Keratinocyte (primary cell): ENCODE measurements at regions not wholly inside any gene's neighbourhood (a gene's known extent, or its start where the extent isn't known, plus 50 kb on each side); places are given as distances from the start of the nearest gene placed in this dataset.

Experiments
- DNase-seq: peaks from one replicate; pipeline ENCODE4 v3.0.0-alpha.2; 2011; ENCODE audit warnings: low read depth, missing footprints, low spot score
- FAIRE-seq: peaks from 2 replicates; lab custom pipeline; 2011; peaks lifted over from hg19 to GRCh38; lab: Jason Lieb, UNC
- H2AFZ ChIP-seq: 2 replicates; pipeline ENCODE4 v1.6.0; 2012; ENCODE audit warnings: low read length, control low read depth, inconsistent platforms; ENCODE audit not compliant: control insufficient read depth
- H3K27ac ChIP-seq: 2 replicates; pipeline ENCODE4 v1.5.1; 2011; ENCODE audit warnings: low read length; ENCODE audit not compliant: control insufficient read depth, insufficient read depth
- H3K27me3 ChIP-seq: 3 replicates; pipeline ENCODE4 v1.6.0; 2011; ENCODE audit warnings: low read length; ENCODE audit not compliant: control insufficient read depth, insufficient read depth; ENCODE audit errors: extremely low read depth
- H3K36me3 ChIP-seq, 2 experiments: 2 replicates in 1 of 2; 3 replicates in 1 of 2; pipeline ENCODE4 v1.5.1; 2011; ENCODE audit warnings: low read length in 2 of 2, mild to moderate bottlenecking in 1 of 2; ENCODE audit not compliant: control insufficient read depth in 2 of 2, insufficient read depth in 2 of 2; ENCODE audit errors: extremely low read depth in 1 of 2
- H3K4me1 ChIP-seq: 3 replicates; pipeline ENCODE4 v1.5.1; 2011; ENCODE audit warnings: low read length; ENCODE audit not compliant: control insufficient read depth, insufficient read depth; ENCODE audit errors: extremely low read depth
- H3K4me2 ChIP-seq: 3 replicates; pipeline ENCODE4 v1.6.0; 2011; ENCODE audit warnings: low read depth, low read length; ENCODE audit not compliant: control insufficient read depth, insufficient read depth; ENCODE audit errors: extremely low read depth
- H3K4me3 ChIP-seq, 3 experiments: fragments of 200-600 bp in 1 of 3; sonication (generic) in 1 of 3; 2 replicates in 2 of 3; 3 replicates in 1 of 3; pipeline ENCODE4 v1.5.1; 2011 to 2016; ENCODE audit warnings: low read length in 3 of 3, mild to moderate bottlenecking in 3 of 3, control low read depth in 2 of 3, inconsistent platforms in 1 of 3, low read depth in 1 of 3, mixed read lengths in 1 of 3, mixed run types in 1 of 3, moderate library complexity in 1 of 3; ENCODE audit not compliant: control insufficient read depth in 2 of 3, insufficient read depth in 2 of 3; ENCODE audit errors: extremely low read depth in 1 of 3
- H3K79me2 ChIP-seq: 2 replicates; pipeline ENCODE4 v1.6.0; 2012; ENCODE audit warnings: low read length; ENCODE audit not compliant: control insufficient read depth, insufficient read depth
- H3K9ac ChIP-seq: 3 replicates; pipeline ENCODE4 v1.6.0; 2011; ENCODE audit warnings: low read length; ENCODE audit not compliant: control insufficient read depth, insufficient read depth; ENCODE audit errors: extremely low read depth
- H3K9me1 ChIP-seq: 3 replicates; pipeline ENCODE4 v1.6.0; 2011; ENCODE audit warnings: low read length; ENCODE audit not compliant: control insufficient read depth, insufficient read depth; ENCODE audit errors: extremely low read depth
- H3K9me3 ChIP-seq: 2 replicates; pipeline ENCODE4 v1.5.1; 2012; ENCODE audit warnings: low read depth, low read length; ENCODE audit not compliant: control insufficient read depth
- H4K20me1 ChIP-seq: 3 replicates; pipeline ENCODE4 v1.6.0; 2011; ENCODE audit warnings: low read length; ENCODE audit not compliant: control insufficient read depth, insufficient read depth; ENCODE audit errors: extremely low read depth
- EZH2 ChIP-seq: IDR thresholded peaks from one replicate; pipeline ENCODE4 v1.6.1; 2012; ENCODE audit warnings: inconsistent platforms, mild to moderate bottlenecking, low read length, moderate library complexity
- dilution Hi-C: fragments of 300-500 bp; cut with MboI; formaldehyde crosslinking; loops from one replicate; pipeline ENCODE4 v1.7.0; 2020; ENCODE audit warnings: low sequenced_read_pairs; ENCODE audit not compliant: extremely low pct_ligation_motif_present
- TF ChIP-seq, protein P1 (sequence below), 3 experiments: IDR thresholded peaks in 1 of 3; conservative IDR thresholded peaks in 1 of 3; optimal IDR thresholded peaks in 1 of 3; 2 replicates in 2 of 3; 3 replicates in 1 of 3; pipeline versions ENCODE3 to v1.5.1; 2011; ENCODE audit warnings: low read length in 3 of 3, mild to moderate bottlenecking in 3 of 3, moderate library complexity in 2 of 3, control low read depth in 1 of 3, inconsistent platforms in 1 of 3; ENCODE audit not compliant: insufficient read depth in 2 of 3; ENCODE audit errors: extremely low read depth in 1 of 3

DNA sequence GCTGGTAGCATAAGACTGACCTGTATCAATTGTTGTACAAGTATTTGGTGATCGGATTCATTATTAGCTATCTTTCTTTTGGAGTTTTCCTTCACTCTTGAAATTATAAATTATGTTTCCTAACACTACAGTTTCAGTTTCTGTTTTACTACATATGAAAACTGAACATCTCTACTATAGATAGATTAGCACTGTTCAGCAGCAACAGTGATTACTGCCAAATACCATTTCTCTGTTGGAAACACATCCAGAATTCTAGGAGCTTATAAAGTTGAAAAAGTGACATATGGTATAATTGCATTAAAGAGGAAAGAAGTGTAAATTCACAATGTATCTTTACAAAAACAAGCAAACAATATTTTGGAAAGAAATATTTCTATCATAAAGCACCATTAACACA lies 118.5 kb upstream of the GRIA4 start:
- Histone ChIP-seq H3K4me1 (no peaks in the 10 kb centered on the region), H3K4me2 (no peak overlapping the region), H4K20me1 (no peaks in the 10 kb centered on the region), H3K9me3 (no peaks in the 10 kb centered on the region), H3K4me3 (no peak overlapping the region), H3K27ac (no peak overlapping the region), H3K9ac (no peak overlapping the region), H3K79me2 (no peaks in the 10 kb centered on the region), H3K9me1 (no peaks in the 10 kb centered on the region), H3K36me3 (no peaks in the 10 kb centered on the region), H2AFZ (no peak overlapping the region), H3K27me3 (no peaks in the 10 kb centered on the region)
- DNase-seq: no peak
- no peak for TF ChIP-seq EZH2
- TF ChIP-seq, protein P1, sequence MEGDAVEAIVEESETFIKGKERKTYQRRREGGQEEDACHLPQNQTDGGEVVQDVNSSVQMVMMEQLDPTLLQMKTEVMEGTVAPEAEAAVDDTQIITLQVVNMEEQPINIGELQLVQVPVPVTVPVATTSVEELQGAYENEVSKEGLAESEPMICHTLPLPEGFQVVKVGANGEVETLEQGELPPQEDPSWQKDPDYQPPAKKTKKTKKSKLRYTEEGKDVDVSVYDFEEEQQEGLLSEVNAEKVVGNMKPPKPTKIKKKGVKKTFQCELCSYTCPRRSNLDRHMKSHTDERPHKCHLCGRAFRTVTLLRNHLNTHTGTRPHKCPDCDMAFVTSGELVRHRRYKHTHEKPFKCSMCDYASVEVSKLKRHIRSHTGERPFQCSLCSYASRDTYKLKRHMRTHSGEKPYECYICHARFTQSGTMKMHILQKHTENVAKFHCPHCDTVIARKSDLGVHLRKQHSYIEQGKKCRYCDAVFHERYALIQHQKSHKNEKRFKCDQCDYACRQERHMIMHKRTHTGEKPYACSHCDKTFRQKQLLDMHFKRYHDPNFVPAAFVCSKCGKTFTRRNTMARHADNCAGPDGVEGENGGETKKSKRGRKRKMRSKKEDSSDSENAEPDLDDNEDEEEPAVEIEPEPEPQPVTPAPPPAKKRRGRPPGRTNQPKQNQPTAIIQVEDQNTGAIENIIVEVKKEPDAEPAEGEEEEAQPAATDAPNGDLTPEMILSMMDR (optimal IDR thresholded peaks at IDR 0.05 in 1 of 3, IDR thresholded peaks at IDR 0.05 in 1 of 3, conservative IDR thresholded peaks at IDR 0.05 in 1 of 3; ENCODE audit: extremely low read depth in 1 of 3, insufficient read depth in 2 of 3, low read length in 3 of 3): no peak
- no peak for FAIRE-seq
- dilution Hi-C loops: no loop called here

DNA sequence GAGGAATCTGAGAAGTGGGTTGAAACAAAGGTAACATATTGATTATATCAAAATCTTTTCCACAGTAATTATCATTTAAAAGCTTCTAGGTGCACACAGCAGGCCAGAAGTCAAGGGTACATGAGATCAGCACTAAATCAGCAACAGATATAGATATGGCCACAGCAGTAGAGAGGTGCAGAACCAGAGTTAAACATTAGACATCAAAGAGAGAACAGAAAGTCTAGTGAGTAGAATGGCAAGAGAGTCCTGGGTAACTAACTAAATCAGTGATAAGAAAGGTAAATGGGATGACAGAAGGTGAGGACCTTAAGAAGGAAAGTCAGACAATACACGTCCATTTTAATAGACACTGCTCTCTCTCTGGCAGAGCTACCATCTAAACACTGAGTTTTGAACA lies 119.5 kb upstream of the GRIA4 start:
- no peaks in the 10 kb centered on the region for H3K79me2 ChIP-seq
- H3K9me3 ChIP-seq: no peaks in the 10 kb centered on the region
- DNase-seq (no peak), FAIRE-seq (no peak)
- no peak overlapping the region for H3K4me2 ChIP-seq
- H3K27ac ChIP-seq: no peak overlapping the region
- dilution Hi-C loops: no loop called here
- no peaks in the 10 kb centered on the region for H3K36me3 ChIP-seq
- H3K4me1 ChIP-seq: no peaks in the 10 kb centered on the region
- no peak overlapping the region for H3K9ac ChIP-seq
- no peak overlapping the region for H3K4me3 ChIP-seq
- H4K20me1 ChIP-seq: no peaks in the 10 kb centered on the region
- no peaks in the 10 kb centered on the region for H3K27me3 ChIP-seq
- no peaks in the 10 kb centered on the region for H3K9me1 ChIP-seq
- H2AFZ ChIP-seq: no peak overlapping the region
- TF ChIP-seq, protein P1 (optimal IDR thresholded peaks at IDR 0.05 in 1 of 3, IDR thresholded peaks at IDR 0.05 in 1 of 3, conservative IDR thresholded peaks at IDR 0.05 in 1 of 3; ENCODE audit: extremely low read depth in 1 of 3, insufficient read depth in 2 of 3, low read length in 3 of 3): no peak
- TF ChIP-seq EZH2: no peak
